ENCODE measurements at regions not wholly inside any gene's neighbourhood (a gene's known extent, or its start where the extent isn't known, plus 50 kb on each side); places are given as distances from the start of the nearest gene placed in this dataset.
"Not testable (repeated sequence)": the region's sequence is repeated elsewhere in the genome, so short reads cannot be mapped to it uniquely, and the experiment has no call there.

GRCh38 chr6:112931832-112932231 lies 584.7 kb downstream of the RFPL4B start:
- no peaks in the 10 kb centered on the region for H3K27me3 Mint-ChIP-seq
- H3K27ac Mint-ChIP-seq: no peak overlapping the region
- no peaks in the 10 kb centered on the region for H3K9me3 Mint-ChIP-seq
- POLR2A ChIA-PET: no interaction called here
- no peak overlapping the region for H3K4me3 Mint-ChIP-seq
- DNase-seq: no peak
- CTCF ChIA-PET: no interaction called here
- H3K4me1 Mint-ChIP-seq: no peaks in the 10 kb centered on the region
- no peaks in the 10 kb centered on the region for H3K36me3 Mint-ChIP-seq (ENCODE audit: low read depth)

- Mint-ChIP-seq H3K27me3 (no peaks in the 10 kb centered on the region), H3K4me3 (no peak overlapping the region), H3K9me3 (no peaks in the 10 kb centered on the region), H3K36me3 (ENCODE audit: low read depth) (no peaks in the 10 kb centered on the region), H3K4me1 (no peaks in the 10 kb centered on the region), H3K27ac (no peak overlapping the region)
- POLR2A ChIA-PET: no interaction called here
- no peak for DNase-seq
- CTCF ChIA-PET: no interaction called here
Observed at GRCh38 chr6:112933947-112934346, 586.8 kb downstream of the RFPL4B start.

GRCh38 chr6:112934433-112935327 lies 587.5 kb downstream of the RFPL4B start:
- H3K4me3 Mint-ChIP-seq: no peak overlapping the region
- CTCF ChIA-PET: no interaction called here
- H3K4me1 Mint-ChIP-seq: no peaks in the 10 kb centered on the region
- H3K27ac Mint-ChIP-seq: no peak overlapping the region
- H3K36me3 Mint-ChIP-seq (ENCODE audit: low read depth): no peaks in the 10 kb centered on the region
- H3K9me3 Mint-ChIP-seq: no peaks in the 10 kb centered on the region
- POLR2A ChIA-PET: no interaction called here
- no peaks in the 10 kb centered on the region for H3K27me3 Mint-ChIP-seq
- no peak for DNase-seq

GRCh38 chr6:112935402-112936078 lies 588.4 kb downstream of the RFPL4B start:
- Mint-ChIP-seq H3K27ac (no peak overlapping the region), H3K9me3 (no peaks in the 10 kb centered on the region), H3K36me3 (ENCODE audit: low read depth) (no peaks in the 10 kb centered on the region), H3K4me1 (no peaks in the 10 kb centered on the region), H3K27me3 (no peaks in the 10 kb centered on the region), H3K4me3 (no peak overlapping the region)
- POLR2A ChIA-PET: no interaction called here
- no peak for DNase-seq
- CTCF ChIA-PET: no interaction called here

GRCh38 chr6:112936079-112936472 lies 588.9 kb downstream of the RFPL4B start:
- Mint-ChIP-seq H3K4me3 (no peak overlapping the region), H3K4me1 (no peaks in the 10 kb centered on the region), H3K27me3 (no peaks in the 10 kb centered on the region), H3K27ac (no peak overlapping the region), H3K36me3 (ENCODE audit: low read depth) (no peaks in the 10 kb centered on the region), H3K9me3 (no peaks in the 10 kb centered on the region)
- POLR2A ChIA-PET: no interaction called here
- no peak for DNase-seq
- CTCF ChIA-PET: no interaction called here

- DNase-seq: no peak
- H3K9me3 Mint-ChIP-seq: no peaks in the 10 kb centered on the region
- H3K27me3 Mint-ChIP-seq: no peaks in the 10 kb centered on the region
- H3K27ac Mint-ChIP-seq: no peak overlapping the region
- no peaks in the 10 kb centered on the region for H3K36me3 Mint-ChIP-seq (ENCODE audit: low read depth)
- no peaks in the 10 kb centered on the region for H3K4me1 Mint-ChIP-seq
- H3K4me3 Mint-ChIP-seq: no peak overlapping the region
- CTCF ChIA-PET: interaction anchor here (0.6 kb wide), 1 partner anchor 25 kb away, joined by 3 read pairs; no protein-coding TSS in a partner anchor
- POLR2A ChIA-PET: no interaction called here
Observed at GRCh38 chr6:112936504-112936903, 589.4 kb downstream of the RFPL4B start.

GRCh38 chr6:112937690-112938089 lies 590.6 kb downstream of the RFPL4B start:
- DNase-seq; H3K9me3 Mint-ChIP-seq; H3K27me3 Mint-ChIP-seq; H3K36me3 Mint-ChIP-seq (ENCODE audit: low read depth); H3K27ac Mint-ChIP-seq; H3K4me3 Mint-ChIP-seq; H3K4me1 Mint-ChIP-seq; POLR2A ChIA-PET: not testable (repeated sequence)
- CTCF ChIA-PET: interaction anchor here (0.7 kb wide), 1 partner anchor 1010 kb away, joined by 3 read pairs; no protein-coding TSS in a partner anchor

GRCh38 chr6:112938650-112939049 lies 591.5 kb downstream of the RFPL4B start:
- no peaks in the 10 kb centered on the region for H3K4me1 Mint-ChIP-seq
- no peaks in the 10 kb centered on the region for H3K9me3 Mint-ChIP-seq
- CTCF ChIA-PET: no interaction called here
- H3K36me3 Mint-ChIP-seq (ENCODE audit: low read depth): no peaks in the 10 kb centered on the region
- H3K27me3 Mint-ChIP-seq: no peaks in the 10 kb centered on the region
- POLR2A ChIA-PET: no interaction called here
- no peak for DNase-seq
- H3K27ac Mint-ChIP-seq: no peak overlapping the region
- no peak overlapping the region for H3K4me3 Mint-ChIP-seq

GRCh38 chr6:112939563-112939962 lies 592.4 kb downstream of the RFPL4B start:
- CTCF ChIA-PET: no interaction called here
- Mint-ChIP-seq H3K36me3 (ENCODE audit: low read depth) (no peaks in the 10 kb centered on the region), H3K9me3 (no peaks in the 10 kb centered on the region), H3K27ac (no peak overlapping the region), H3K4me1 (no peaks in the 10 kb centered on the region), H3K27me3 (no peaks in the 10 kb centered on the region), H3K4me3 (no peak overlapping the region)
- POLR2A ChIA-PET: no interaction called here
- DNase-seq: no peak

- POLR2A ChIA-PET: no interaction called here
- Mint-ChIP-seq H3K4me3 (no peak overlapping the region), H3K27me3 (no peaks in the 10 kb centered on the region), H3K9me3 (no peaks in the 10 kb centered on the region), H3K4me1 (no peaks in the 10 kb centered on the region), H3K36me3 (ENCODE audit: low read depth) (no peaks in the 10 kb centered on the region), H3K27ac (no peak overlapping the region)
- CTCF ChIA-PET: no interaction called here
- no peak for DNase-seq
Observed at GRCh38 chr6:112941613-112942012, 594.5 kb downstream of the RFPL4B start.

GRCh38 chr6:112946051-112946450 lies 598.9 kb downstream of the RFPL4B start:
- H3K4me3 Mint-ChIP-seq: no peak overlapping the region
- no peaks in the 10 kb centered on the region for H3K9me3 Mint-ChIP-seq
- no peak overlapping the region for H3K27ac Mint-ChIP-seq
- no peak for DNase-seq
- H3K4me1 Mint-ChIP-seq: no peaks in the 10 kb centered on the region
- ChIA-PET CTCF (no interaction called here), POLR2A (interaction anchor here (0.7 kb wide), 1 partner anchor 1307 kb away, joined by 3 read pairs; no protein-coding TSS in a partner anchor)
- no peaks in the 10 kb centered on the region for H3K36me3 Mint-ChIP-seq (ENCODE audit: low read depth)
- H3K27me3 Mint-ChIP-seq: no peaks in the 10 kb centered on the region

GRCh38 chr6:112947507-112947906 lies 600.4 kb downstream of the RFPL4B start:
- CTCF ChIA-PET: no interaction called here
- no peak for DNase-seq
- Mint-ChIP-seq H3K4me3 (no peak overlapping the region), H3K27me3 (no peaks in the 10 kb centered on the region), H3K9me3 (no peaks in the 10 kb centered on the region), H3K4me1 (no peaks in the 10 kb centered on the region), H3K36me3 (ENCODE audit: low read depth) (no peaks in the 10 kb centered on the region), H3K27ac (no peak overlapping the region)
- POLR2A ChIA-PET: no interaction called here

GRCh38 chr6:112951829-112952228 lies 604.7 kb downstream of the RFPL4B start:
- Mint-ChIP-seq H3K4me1 (no peaks in the 10 kb centered on the region), H3K27ac (no peak overlapping the region), H3K4me3 (no peak overlapping the region), H3K27me3 (no peaks in the 10 kb centered on the region), H3K36me3 (ENCODE audit: low read depth) (no peaks in the 10 kb centered on the region), H3K9me3 (peaks cover 9% of the 10 kb centered on the region)
- ChIA-PET CTCF (interaction anchor here (0.8 kb wide), 1 partner anchor 29 kb away, joined by 3 read pairs; no protein-coding TSS in a partner anchor), POLR2A (no interaction called here)
- no peak for DNase-seq

- H3K36me3 Mint-ChIP-seq (ENCODE audit: low read depth); H3K27me3 Mint-ChIP-seq; CTCF ChIA-PET; H3K9me3 Mint-ChIP-seq; POLR2A ChIA-PET; DNase-seq; H3K4me1 Mint-ChIP-seq; H3K27ac Mint-ChIP-seq; H3K4me3 Mint-ChIP-seq: not testable (repeated sequence)
Observed at GRCh38 chr6:112955743-112956142, 608.6 kb downstream of the RFPL4B start.
